ENCODE measurements at regions not wholly inside any gene's neighbourhood (a gene's known extent, or its start where the extent isn't known, plus 50 kb on each side); places are given as distances from the start of the nearest gene placed in this dataset.
"Not testable (repeated sequence)": the region's sequence is repeated elsewhere in the genome, so short reads cannot be mapped to it uniquely, and the experiment has no call there.

DNA sequence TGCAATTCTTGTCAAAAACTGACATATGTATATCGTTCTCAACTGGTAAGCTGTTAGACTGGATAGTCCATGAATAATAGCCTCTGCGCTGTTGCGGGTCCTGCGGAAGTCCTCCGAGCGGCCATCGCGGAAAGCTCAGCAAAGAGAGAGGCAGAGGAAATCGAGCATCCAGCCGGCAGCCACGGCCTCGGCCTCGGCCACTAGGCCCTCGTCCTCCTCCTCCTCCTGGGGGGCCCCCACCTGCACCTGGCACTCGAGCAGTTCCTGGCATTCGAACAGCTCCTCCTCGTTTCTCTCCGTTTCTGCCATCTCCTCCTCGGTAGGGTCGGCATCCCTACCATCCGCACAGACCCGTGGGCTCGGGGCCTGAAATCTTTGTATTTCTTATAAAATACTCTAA lies 111.2 kb upstream of the CYLC1 start:
- in situ Hi-C loops (cut with MboI) = loop anchor here (25.0 kb wide), 1 partner anchor 737 kb away; no protein-coding TSS in a partner anchor

DNA sequence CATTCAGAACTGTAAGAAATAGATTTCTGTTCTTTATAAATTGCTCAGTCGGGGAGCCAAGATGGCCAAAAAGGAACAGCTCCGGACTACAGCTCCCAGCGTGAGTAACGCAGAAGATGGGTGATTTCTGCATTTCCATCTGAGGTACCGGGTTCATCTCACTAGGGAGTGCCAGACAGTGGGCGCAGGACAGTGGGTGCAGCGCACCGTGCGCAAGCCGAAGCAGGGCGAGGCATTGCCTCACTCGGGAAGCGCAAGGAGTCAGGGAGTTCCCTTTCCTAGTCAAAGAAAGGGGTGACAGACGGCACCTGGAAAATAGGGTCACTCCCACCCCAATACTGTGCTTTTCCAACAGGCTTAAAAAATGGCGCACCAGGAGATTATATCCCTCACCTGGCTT lies 110.5 kb upstream of the CYLC1 start:
- H3K4me3 ChIP-seq; BruUV-seq (replicated peaks); H3K36me3 ChIP-seq (ENCODE audit: control insufficient read depth in 2 of 2, insufficient read depth in 2 of 2, low read length in 1 of 2); intact Hi-C loops (cut with micrococcal nuclease; ENCODE audit: unreplicated experiment); H2AFZ ChIP-seq (ENCODE audit: control insufficient read depth, low read depth, low read length); H3K9me3 ChIP-seq (replicated peaks; ENCODE audit: control insufficient read depth, insufficient read depth, low read length); H3K4me1 ChIP-seq (ENCODE audit: control insufficient read depth, insufficient read depth, low read length); CTCF ChIA-PET; DNase-seq (ENCODE audit: low read depth, low spot score); H3K9ac ChIP-seq (ENCODE audit: control insufficient read depth, insufficient read depth, low read length); FAIRE-seq; RAD21 ChIA-PET (ENCODE audit: unreplicated experiment); H3K27me3 ChIP-seq (replicated peaks in 1 of 2; ENCODE audit: control insufficient read depth in 2 of 2, insufficient read depth in 2 of 2, low read length in 1 of 2); H4K20me1 ChIP-seq (ENCODE audit: control insufficient read depth, insufficient read depth); POLR2A ChIA-PET; H3K27ac ChIP-seq (ENCODE audit: control insufficient read depth, insufficient read depth); ATAC-seq; H3K4me2 ChIP-seq (ENCODE audit: control insufficient read depth, insufficient read depth); H3K79me2 ChIP-seq (ENCODE audit: control insufficient read depth, insufficient read depth, low read length); SMC1A ChIA-PET (ENCODE audit: uncharacterized antibody, unreplicated experiment): not testable (repeated sequence)
- WGBS (ENCODE audit: insufficient coverage, insufficient replicate concordance, low lambda C conversion rate, missing lambda C conversion rate) = 65% methylated on average over 15 of the region's 15 CpGs
- in situ Hi-C loops (cut with MboI) = loop anchor here (25.0 kb wide), 1 partner anchor 738 kb away; no protein-coding TSS in a partner anchor

More for the DNA sequence above, 111.2 kb upstream of the CYLC1 start:
- RAD21 ChIA-PET (ENCODE audit: unreplicated experiment); H3K4me1 ChIP-seq (ENCODE audit: control insufficient read depth, insufficient read depth, low read length); H3K4me2 ChIP-seq (ENCODE audit: control insufficient read depth, insufficient read depth); DNase-seq (ENCODE audit: low read depth, low spot score); H3K9ac ChIP-seq (ENCODE audit: control insufficient read depth, insufficient read depth, low read length); FAIRE-seq; intact Hi-C loops (cut with micrococcal nuclease; ENCODE audit: unreplicated experiment); H4K20me1 ChIP-seq (ENCODE audit: control insufficient read depth, insufficient read depth); H3K4me3 ChIP-seq; H3K27me3 ChIP-seq (replicated peaks in 1 of 2; ENCODE audit: control insufficient read depth in 2 of 2, insufficient read depth in 2 of 2, low read length in 1 of 2); H3K79me2 ChIP-seq (ENCODE audit: control insufficient read depth, insufficient read depth, low read length); H3K27ac ChIP-seq (ENCODE audit: control insufficient read depth, insufficient read depth); ATAC-seq; BruUV-seq (replicated peaks); SMC1A ChIA-PET (ENCODE audit: uncharacterized antibody, unreplicated experiment); H3K9me3 ChIP-seq (replicated peaks; ENCODE audit: control insufficient read depth, insufficient read depth, low read length); H3K36me3 ChIP-seq (ENCODE audit: control insufficient read depth in 2 of 2, insufficient read depth in 2 of 2, low read length in 1 of 2); CTCF ChIA-PET; H2AFZ ChIP-seq (ENCODE audit: control insufficient read depth, low read depth, low read length); POLR2A ChIA-PET: not testable (repeated sequence)
- 62% methylated on average over 23 of the region's 23 CpGs for WGBS (ENCODE audit: insufficient coverage, insufficient replicate concordance, low lambda C conversion rate, missing lambda C conversion rate)

Data from GM12878 (cell line).